WTC11 (cell line): ENCODE measurements at regions not wholly inside any gene's neighbourhood (a gene's known extent, or its start where the extent isn't known, plus 50 kb on each side); places are given as distances from the start of the nearest gene placed in this dataset.

Experiments
- ATAC-seq: fragments of 200-7000 bp; cut with Tn5 transposase; 2 replicates; pipeline ENCODE4 v1.10.0; 2021; ENCODE audit warnings: mild to moderate bottlenecking, moderate library complexity
- CTCF ChIA-PET: fragments of 300-600 bp; sonication (Branson Sonifier 250); formaldehyde crosslinking; loops from one replicate; lab custom pipeline; 2021; ENCODE audit warnings: antibody characterized with exemption; lab: Charles Lee
- POLR2A ChIA-PET: fragments of 350-600 bp; sonication (Branson Sonifier 250); formaldehyde crosslinking; loops from one replicate; lab custom pipeline; 2021; ENCODE audit warnings: antibody characterized with exemption; lab: Charles Lee
- DNase-seq: peaks from one replicate; pipeline ENCODE4 v3.0.0; 2021; ENCODE audit warnings: low spot score
- H3K27ac Mint-ChIP-seq: 2 replicates; pipeline ENCODE4 v1.8.0; 2021; ENCODE audit warnings: mixed read lengths
- H3K27me3 Mint-ChIP-seq: 2 replicates; pipeline ENCODE4 v1.8.0; 2021; ENCODE audit warnings: low read depth, mild to moderate bottlenecking, moderate library complexity, mixed read lengths
- H3K36me3 Mint-ChIP-seq: 2 replicates; pipeline ENCODE4 v1.8.0; 2021; ENCODE audit warnings: mixed read lengths
- H3K4me1 Mint-ChIP-seq: 2 replicates; pipeline ENCODE4 v1.8.0; 2022; ENCODE audit warnings: mixed read lengths
- H3K4me3 Mint-ChIP-seq: 2 replicates; pipeline ENCODE4 v1.8.0; 2021; ENCODE audit warnings: mild to moderate bottlenecking, moderate library complexity, mixed read lengths
- H3K9me3 Mint-ChIP-seq: 2 replicates; pipeline ENCODE4 v1.8.0; 2021; ENCODE audit warnings: mixed read lengths
- CBFB ChIP-seq: sonication (generic); formaldehyde crosslinking; IDR thresholded peaks from 2 replicates; pipeline ENCODE4 v1.8.1; 2022; ENCODE audit warnings: mild to moderate bottlenecking, low read depth, missing genetic modification reagents
- CREM ChIP-seq: sonication (generic); formaldehyde crosslinking; IDR thresholded peaks from 2 replicates; pipeline ENCODE4 v1.8.1; 2022; ENCODE audit warnings: mild to moderate bottlenecking, missing genetic modification reagents, moderate library complexity
- EMX1 ChIP-seq: fragments of 250-450 bp; sonication (Bioruptor Pico); IDR thresholded peaks from 2 replicates; pipeline ENCODE4 v1.8.0; 2021; ENCODE audit warnings: mild to moderate bottlenecking
- GABPB1 ChIP-seq: sonication (generic); formaldehyde crosslinking; IDR thresholded peaks from 2 replicates; pipeline ENCODE4 v1.8.1; 2023; ENCODE audit warnings: mild to moderate bottlenecking, missing genetic modification reagents
- NR2C2 ChIP-seq: sonication (generic); formaldehyde crosslinking; IDR thresholded peaks from 2 replicates; pipeline ENCODE4 v1.8.0; 2022; ENCODE audit warnings: mild to moderate bottlenecking, missing genetic modification reagents
- TEAD1 ChIP-seq: sonication (generic); formaldehyde crosslinking; IDR thresholded peaks from 2 replicates; pipeline ENCODE4 v1.8.0; 2022; ENCODE audit warnings: mild to moderate bottlenecking, missing genetic modification reagents
- ZNF219 ChIP-seq: sonication (generic); formaldehyde crosslinking; IDR thresholded peaks from 2 replicates; pipeline ENCODE4 v1.8.0; 2023; ENCODE audit warnings: missing genetic modification reagents, mild to moderate bottlenecking, borderline replicate concordance
- ZNF416 ChIP-seq: fragments of 250-450 bp; sonication (Bioruptor Pico); IDR thresholded peaks from 2 replicates; pipeline ENCODE4 v1.9.0; 2021; ENCODE audit warnings: mild to moderate bottlenecking, inconsistent platforms
- TF ChIP-seq, protein P1 (sequence below): sonication (generic); formaldehyde crosslinking; IDR thresholded peaks from 2 replicates; pipeline ENCODE4 v1.8.0; 2023; ENCODE audit warnings: mild to moderate bottlenecking, missing genetic modification reagents
- TF ChIP-seq, protein P2 (sequence below): sonication (generic); formaldehyde crosslinking; IDR thresholded peaks from 2 replicates; pipeline ENCODE4 v1.8.0; 2022; ENCODE audit warnings: mild to moderate bottlenecking, missing genetic modification reagents
- TF ChIP-seq, protein P3 (sequence below): sonication (generic); formaldehyde crosslinking; IDR thresholded peaks from 2 replicates; pipeline ENCODE4 v1.8.1; 2023; ENCODE audit warnings: mild to moderate bottlenecking, missing genetic modification reagents, borderline replicate concordance
- TF ChIP-seq, protein P4 (sequence below): sonication (generic); formaldehyde crosslinking; IDR thresholded peaks from 2 replicates; pipeline ENCODE4 v1.8.0; 2023; ENCODE audit warnings: missing genetic modification reagents
- TF ChIP-seq, protein P5 (sequence below): fragments of 250-450 bp; sonication (Bioruptor Pico); IDR thresholded peaks from 2 replicates; pipeline ENCODE4 v1.9.0; 2021; ENCODE audit warnings: mild to moderate bottlenecking, borderline replicate concordance
- TF ChIP-seq, protein P6 (sequence below): sonication (generic); formaldehyde crosslinking; IDR thresholded peaks from 2 replicates; pipeline ENCODE4 v1.8.0; 2022; ENCODE audit warnings: mild to moderate bottlenecking, missing genetic modification reagents

DNA sequence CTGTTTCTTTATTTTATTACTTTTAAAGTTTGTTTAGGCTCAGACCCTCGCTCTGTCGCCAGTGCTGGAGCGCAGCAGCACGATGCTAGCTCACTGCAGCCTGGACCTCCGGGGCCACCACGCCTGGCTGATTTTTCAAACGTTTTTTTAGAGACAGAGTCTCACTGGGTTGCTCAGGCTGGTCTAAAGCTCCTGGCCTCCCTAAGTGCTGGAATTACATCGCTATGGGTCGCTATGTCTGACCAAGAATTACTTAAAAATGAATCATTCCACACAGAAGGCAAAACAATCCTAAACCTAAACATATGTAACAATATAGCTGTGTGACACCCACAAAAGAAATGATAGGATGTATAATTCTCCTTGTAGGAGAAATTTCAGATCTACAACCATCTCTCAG is 86.9 kb upstream of the SIMC1 start (continued):
- TF ChIP-seq, protein P1, sequence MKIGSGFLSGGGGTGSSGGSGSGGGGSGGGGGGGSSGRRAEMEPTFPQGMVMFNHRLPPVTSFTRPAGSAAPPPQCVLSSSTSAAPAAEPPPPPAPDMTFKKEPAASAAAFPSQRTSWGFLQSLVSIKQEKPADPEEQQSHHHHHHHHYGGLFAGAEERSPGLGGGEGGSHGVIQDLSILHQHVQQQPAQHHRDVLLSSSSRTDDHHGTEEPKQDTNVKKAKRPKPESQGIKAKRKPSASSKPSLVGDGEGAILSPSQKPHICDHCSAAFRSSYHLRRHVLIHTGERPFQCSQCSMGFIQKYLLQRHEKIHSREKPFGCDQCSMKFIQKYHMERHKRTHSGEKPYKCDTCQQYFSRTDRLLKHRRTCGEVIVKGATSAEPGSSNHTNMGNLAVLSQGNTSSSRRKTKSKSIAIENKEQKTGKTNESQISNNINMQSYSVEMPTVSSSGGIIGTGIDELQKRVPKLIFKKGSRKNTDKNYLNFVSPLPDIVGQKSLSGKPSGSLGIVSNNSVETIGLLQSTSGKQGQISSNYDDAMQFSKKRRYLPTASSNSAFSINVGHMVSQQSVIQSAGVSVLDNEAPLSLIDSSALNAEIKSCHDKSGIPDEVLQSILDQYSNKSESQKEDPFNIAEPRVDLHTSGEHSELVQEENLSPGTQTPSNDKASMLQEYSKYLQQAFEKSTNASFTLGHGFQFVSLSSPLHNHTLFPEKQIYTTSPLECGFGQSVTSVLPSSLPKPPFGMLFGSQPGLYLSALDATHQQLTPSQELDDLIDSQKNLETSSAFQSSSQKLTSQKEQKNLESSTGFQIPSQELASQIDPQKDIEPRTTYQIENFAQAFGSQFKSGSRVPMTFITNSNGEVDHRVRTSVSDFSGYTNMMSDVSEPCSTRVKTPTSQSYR (CRISPR knock-in tag) = no peak
- TF ChIP-seq, protein P2, sequence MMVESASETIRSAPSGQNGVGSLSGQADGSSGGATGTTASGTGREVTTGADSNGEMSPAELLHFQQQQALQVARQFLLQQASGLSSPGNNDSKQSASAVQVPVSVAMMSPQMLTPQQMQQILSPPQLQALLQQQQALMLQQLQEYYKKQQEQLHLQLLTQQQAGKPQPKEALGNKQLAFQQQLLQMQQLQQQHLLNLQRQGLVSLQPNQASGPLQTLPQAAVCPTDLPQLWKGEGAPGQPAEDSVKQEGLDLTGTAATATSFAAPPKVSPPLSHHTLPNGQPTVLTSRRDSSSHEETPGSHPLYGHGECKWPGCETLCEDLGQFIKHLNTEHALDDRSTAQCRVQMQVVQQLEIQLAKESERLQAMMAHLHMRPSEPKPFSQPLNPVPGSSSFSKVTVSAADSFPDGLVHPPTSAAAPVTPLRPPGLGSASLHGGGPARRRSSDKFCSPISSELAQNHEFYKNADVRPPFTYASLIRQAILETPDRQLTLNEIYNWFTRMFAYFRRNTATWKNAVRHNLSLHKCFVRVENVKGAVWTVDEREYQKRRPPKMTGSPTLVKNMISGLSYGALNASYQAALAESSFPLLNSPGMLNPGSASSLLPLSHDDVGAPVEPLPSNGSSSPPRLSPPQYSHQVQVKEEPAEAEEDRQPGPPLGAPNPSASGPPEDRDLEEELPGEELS (CRISPR knock-in tag) = no peak
- TF ChIP-seq, protein P3, sequence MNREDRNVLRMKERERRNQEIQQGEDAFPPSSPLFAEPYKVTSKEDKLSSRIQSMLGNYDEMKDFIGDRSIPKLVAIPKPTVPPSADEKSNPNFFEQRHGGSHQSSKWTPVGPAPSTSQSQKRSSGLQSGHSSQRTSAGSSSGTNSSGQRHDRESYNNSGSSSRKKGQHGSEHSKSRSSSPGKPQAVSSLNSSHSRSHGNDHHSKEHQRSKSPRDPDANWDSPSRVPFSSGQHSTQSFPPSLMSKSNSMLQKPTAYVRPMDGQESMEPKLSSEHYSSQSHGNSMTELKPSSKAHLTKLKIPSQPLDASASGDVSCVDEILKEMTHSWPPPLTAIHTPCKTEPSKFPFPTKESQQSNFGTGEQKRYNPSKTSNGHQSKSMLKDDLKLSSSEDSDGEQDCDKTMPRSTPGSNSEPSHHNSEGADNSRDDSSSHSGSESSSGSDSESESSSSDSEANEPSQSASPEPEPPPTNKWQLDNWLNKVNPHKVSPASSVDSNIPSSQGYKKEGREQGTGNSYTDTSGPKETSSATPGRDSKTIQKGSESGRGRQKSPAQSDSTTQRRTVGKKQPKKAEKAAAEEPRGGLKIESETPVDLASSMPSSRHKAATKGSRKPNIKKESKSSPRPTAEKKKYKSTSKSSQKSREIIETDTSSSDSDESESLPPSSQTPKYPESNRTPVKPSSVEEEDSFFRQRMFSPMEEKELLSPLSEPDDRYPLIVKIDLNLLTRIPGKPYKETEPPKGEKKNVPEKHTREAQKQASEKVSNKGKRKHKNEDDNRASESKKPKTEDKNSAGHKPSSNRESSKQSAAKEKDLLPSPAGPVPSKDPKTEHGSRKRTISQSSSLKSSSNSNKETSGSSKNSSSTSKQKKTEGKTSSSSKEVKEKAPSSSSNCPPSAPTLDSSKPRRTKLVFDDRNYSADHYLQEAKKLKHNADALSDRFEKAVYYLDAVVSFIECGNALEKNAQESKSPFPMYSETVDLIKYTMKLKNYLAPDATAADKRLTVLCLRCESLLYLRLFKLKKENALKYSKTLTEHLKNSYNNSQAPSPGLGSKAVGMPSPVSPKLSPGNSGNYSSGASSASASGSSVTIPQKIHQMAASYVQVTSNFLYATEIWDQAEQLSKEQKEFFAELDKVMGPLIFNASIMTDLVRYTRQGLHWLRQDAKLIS (CRISPR knock-in tag) = no peak
- no peak for TF ChIP-seq ZNF416 (CRISPR knock-in tag)
- no peak for TF ChIP-seq NR2C2 (CRISPR knock-in tag)
- TF ChIP-seq, protein P4, sequence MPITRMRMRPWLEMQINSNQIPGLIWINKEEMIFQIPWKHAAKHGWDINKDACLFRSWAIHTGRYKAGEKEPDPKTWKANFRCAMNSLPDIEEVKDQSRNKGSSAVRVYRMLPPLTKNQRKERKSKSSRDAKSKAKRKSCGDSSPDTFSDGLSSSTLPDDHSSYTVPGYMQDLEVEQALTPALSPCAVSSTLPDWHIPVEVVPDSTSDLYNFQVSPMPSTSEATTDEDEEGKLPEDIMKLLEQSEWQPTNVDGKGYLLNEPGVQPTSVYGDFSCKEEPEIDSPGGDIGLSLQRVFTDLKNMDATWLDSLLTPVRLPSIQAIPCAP (CRISPR knock-in tag) = no peak

DNA sequence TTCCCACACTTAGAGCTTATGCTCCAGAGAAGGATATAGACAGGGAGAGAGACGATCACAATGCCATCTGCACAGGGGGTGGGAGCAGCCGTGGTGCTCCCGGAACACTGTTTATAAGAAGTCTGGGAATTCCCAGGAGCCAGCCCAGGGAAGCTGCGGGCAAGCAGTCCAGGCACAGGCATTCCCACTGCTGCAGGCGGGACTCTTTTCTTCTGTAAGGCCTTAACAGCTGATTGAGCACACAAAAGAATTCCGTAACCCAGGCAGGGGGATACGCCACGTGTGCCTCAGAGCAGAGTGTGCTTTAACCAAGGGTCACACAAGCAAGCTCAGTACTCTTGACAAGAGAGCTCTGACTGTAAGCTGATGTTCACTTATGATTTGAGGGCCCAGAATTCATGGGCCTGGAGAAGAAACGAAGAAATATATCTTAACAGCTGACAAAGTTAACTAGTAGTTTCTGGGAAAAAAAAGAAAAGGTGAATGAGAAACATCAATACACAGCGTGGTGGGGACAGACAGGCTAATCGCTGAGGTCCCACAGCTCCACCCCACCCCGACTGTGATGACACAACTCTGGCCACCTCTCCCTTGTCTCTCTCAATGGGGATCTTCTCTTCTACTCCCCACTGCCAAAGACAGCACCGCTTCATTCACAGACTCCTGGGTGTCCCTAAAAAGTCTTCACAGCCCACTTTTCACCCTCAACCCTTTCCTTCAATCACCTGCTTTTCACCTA is 85.9 kb upstream of the SIMC1 start:
- no peak overlapping the region for H3K27ac Mint-ChIP-seq
- TF ChIP-seq TEAD1 (CRISPR knock-in tag) = no peak
- no peak for TF ChIP-seq EMX1 (CRISPR knock-in tag)
- TF ChIP-seq, protein P5, sequence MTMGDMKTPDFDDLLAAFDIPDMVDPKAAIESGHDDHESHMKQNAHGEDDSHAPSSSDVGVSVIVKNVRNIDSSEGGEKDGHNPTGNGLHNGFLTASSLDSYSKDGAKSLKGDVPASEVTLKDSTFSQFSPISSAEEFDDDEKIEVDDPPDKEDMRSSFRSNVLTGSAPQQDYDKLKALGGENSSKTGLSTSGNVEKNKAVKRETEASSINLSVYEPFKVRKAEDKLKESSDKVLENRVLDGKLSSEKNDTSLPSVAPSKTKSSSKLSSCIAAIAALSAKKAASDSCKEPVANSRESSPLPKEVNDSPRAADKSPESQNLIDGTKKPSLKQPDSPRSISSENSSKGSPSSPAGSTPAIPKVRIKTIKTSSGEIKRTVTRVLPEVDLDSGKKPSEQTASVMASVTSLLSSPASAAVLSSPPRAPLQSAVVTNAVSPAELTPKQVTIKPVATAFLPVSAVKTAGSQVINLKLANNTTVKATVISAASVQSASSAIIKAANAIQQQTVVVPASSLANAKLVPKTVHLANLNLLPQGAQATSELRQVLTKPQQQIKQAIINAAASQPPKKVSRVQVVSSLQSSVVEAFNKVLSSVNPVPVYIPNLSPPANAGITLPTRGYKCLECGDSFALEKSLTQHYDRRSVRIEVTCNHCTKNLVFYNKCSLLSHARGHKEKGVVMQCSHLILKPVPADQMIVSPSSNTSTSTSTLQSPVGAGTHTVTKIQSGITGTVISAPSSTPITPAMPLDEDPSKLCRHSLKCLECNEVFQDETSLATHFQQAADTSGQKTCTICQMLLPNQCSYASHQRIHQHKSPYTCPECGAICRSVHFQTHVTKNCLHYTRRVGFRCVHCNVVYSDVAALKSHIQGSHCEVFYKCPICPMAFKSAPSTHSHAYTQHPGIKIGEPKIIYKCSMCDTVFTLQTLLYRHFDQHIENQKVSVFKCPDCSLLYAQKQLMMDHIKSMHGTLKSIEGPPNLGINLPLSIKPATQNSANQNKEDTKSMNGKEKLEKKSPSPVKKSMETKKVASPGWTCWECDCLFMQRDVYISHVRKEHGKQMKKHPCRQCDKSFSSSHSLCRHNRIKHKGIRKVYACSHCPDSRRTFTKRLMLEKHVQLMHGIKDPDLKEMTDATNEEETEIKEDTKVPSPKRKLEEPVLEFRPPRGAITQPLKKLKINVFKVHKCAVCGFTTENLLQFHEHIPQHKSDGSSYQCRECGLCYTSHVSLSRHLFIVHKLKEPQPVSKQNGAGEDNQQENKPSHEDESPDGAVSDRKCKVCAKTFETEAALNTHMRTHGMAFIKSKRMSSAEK = no peak
- TF ChIP-seq, protein P6, sequence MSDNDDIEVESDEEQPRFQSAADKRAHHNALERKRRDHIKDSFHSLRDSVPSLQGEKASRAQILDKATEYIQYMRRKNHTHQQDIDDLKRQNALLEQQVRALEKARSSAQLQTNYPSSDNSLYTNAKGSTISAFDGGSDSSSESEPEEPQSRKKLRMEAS (CRISPR knock-in tag) = no peak
- no peak for TF ChIP-seq CBFB
- TF ChIP-seq CREM (CRISPR knock-in tag) = no peak
- no peak for TF ChIP-seq ZNF219 (CRISPR knock-in tag)
- no peak for TF ChIP-seq GABPB1 (CRISPR knock-in tag)
- TF ChIP-seq, all 79 proteins: peak for 0
- Mint-ChIP-seq H3K4me3 (no peak overlapping the region), H3K4me1 (peaks cover 18% of the 10 kb centered on the region), H3K27me3 (no peaks in the 10 kb centered on the region; the same call in 1 of the 2 replicates), H3K36me3 (no peaks in the 10 kb centered on the region), H3K9me3 (peaks cover 5% of the 10 kb centered on the region; the same call in 1 of the 2 replicates)
- CTCF ChIA-PET = interaction anchor here (1.6 kb wide), 1 partner anchor 423 kb away, joined by 14 read pairs; no protein-coding TSS in a partner anchor
- POLR2A ChIA-PET = no interaction called here
- ATAC-seq = peak; percentile 83
- peak; percentile 37 for DNase-seq
